ENCODE measurements at regions not wholly inside any gene's neighbourhood (a gene's known extent, or its start where the extent isn't known, plus 50 kb on each side); places are given as distances from the start of the nearest gene placed in this dataset.

DNA sequence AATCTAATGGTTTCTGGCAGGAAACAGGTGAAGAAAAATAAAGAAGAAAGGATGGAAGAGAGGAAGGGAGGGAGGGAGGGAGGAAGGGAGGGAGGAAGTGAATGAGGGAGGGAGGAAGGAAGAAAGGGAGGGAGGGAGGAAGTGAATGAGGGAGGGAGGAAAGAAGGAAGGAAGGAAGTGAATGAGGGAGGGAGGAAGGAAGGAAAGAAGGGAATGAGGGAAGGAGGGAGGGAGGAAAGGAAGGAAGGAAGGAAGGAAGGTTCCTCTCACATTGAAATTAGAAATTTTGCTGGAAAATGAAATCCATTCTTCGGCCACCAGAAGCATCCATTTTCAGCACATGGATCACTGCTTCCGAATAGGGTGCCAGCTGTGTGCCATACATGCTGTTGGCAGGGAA is 62.2 kb upstream of the PELI2 start:
- Histone ChIP-seq H3K4ac (ENCODE audit: low read depth, low read length) (no peak overlapping the region), H4K8ac (ENCODE audit: low read depth in 2 of 2, low read length in 2 of 2) (no peak overlapping the region), H3K18ac (ENCODE audit: low read depth, low read length) (no peak overlapping the region), H3K36me3 (ENCODE audit: control insufficient read depth, insufficient read depth, low read length) (no peaks in the 10 kb centered on the region), H3K4me1 (ENCODE audit: control insufficient read depth, insufficient read depth, low read length) (0 out of 2 replicates have a peak, but pooled peaks cover 2% of the 10 kb centered on the region), H3K27ac (ENCODE audit: insufficient read depth, low read length) (no peak overlapping the region), H2BK20ac (ENCODE audit: low read depth, low read length) (no peak overlapping the region), H3K79me1 (ENCODE audit: low read depth in 1 of 2, low read length in 2 of 2) (no peaks in the 10 kb centered on the region), H4K91ac (ENCODE audit: insufficient read depth, low read depth, low read length) (no peak overlapping the region), H2AFZ (replicated peaks; ENCODE audit: low read length, poor library complexity) (no peak overlapping the region), H3K14ac (replicated peaks; ENCODE audit: low read depth, low read length) (no peak overlapping the region), H2BK15ac (ENCODE audit: low read depth, low read length) (no peak overlapping the region), H3K23ac (ENCODE audit: low read depth, low read length) (no peak overlapping the region), H2BK120ac (ENCODE audit: low read depth, low read length) (no peak overlapping the region), H3K27me3 (ENCODE audit: control insufficient read depth, insufficient read depth, low read length) (peaks cover 21% of the 10 kb centered on the region), H3K9me1 (ENCODE audit: insufficient read depth, low read length) (no peaks in the 10 kb centered on the region), H3K4me2 (ENCODE audit: low read depth, low read length) (no peak overlapping the region), H4K5ac (ENCODE audit: low read depth, low read length) (no peak overlapping the region), H4K20me1 (ENCODE audit: insufficient read depth, low read length) (no peaks in the 10 kb centered on the region), H2AK9ac (replicated peaks; ENCODE audit: low read depth, low read length, poor library complexity) (no peak overlapping the region), H3K9ac (ENCODE audit: low read depth, low read length) (no peak overlapping the region), H3K56ac (ENCODE audit: extremely low read depth, insufficient read depth, low read length) (no peak overlapping the region), H2AK5ac (ENCODE audit: low read depth, low read length) (no peak overlapping the region), H3K4me3 (ENCODE audit: insufficient read depth, low read depth, low read length) (no peak overlapping the region), H2BK5ac (ENCODE audit: low read depth, low read length, poor library complexity, severe bottlenecking) (no peak overlapping the region), H3K9me3 (ENCODE audit: control insufficient read depth, insufficient read depth, low read length) (no peaks in the 10 kb centered on the region)
- ChIA-PET CTCF (no interaction called here), POLR2A (ENCODE audit: unreplicated experiment) (no interaction called here)
- in situ Hi-C loops (cut with MboI; ENCODE audit: low sequenced_read_pairs), result no loop called here
- DNase-seq, result no peak
- intact Hi-C loops (cut with micrococcal nuclease), result no loop called here
- no peak for TF ChIP-seq MAZ (IDR thresholded peaks at IDR 0.05; ENCODE audit: borderline replicate concordance, low read depth, low read length)
- TF ChIP-seq, protein P1, sequence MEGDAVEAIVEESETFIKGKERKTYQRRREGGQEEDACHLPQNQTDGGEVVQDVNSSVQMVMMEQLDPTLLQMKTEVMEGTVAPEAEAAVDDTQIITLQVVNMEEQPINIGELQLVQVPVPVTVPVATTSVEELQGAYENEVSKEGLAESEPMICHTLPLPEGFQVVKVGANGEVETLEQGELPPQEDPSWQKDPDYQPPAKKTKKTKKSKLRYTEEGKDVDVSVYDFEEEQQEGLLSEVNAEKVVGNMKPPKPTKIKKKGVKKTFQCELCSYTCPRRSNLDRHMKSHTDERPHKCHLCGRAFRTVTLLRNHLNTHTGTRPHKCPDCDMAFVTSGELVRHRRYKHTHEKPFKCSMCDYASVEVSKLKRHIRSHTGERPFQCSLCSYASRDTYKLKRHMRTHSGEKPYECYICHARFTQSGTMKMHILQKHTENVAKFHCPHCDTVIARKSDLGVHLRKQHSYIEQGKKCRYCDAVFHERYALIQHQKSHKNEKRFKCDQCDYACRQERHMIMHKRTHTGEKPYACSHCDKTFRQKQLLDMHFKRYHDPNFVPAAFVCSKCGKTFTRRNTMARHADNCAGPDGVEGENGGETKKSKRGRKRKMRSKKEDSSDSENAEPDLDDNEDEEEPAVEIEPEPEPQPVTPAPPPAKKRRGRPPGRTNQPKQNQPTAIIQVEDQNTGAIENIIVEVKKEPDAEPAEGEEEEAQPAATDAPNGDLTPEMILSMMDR (conservative IDR thresholded peaks at IDR 0.05; ENCODE audit: low read depth, low read length), result no peak
- TF ChIP-seq MAFK (IDR thresholded peaks at IDR 0.05; ENCODE audit: low read depth, low read length), result no peak
- TF ChIP-seq, protein P2, sequence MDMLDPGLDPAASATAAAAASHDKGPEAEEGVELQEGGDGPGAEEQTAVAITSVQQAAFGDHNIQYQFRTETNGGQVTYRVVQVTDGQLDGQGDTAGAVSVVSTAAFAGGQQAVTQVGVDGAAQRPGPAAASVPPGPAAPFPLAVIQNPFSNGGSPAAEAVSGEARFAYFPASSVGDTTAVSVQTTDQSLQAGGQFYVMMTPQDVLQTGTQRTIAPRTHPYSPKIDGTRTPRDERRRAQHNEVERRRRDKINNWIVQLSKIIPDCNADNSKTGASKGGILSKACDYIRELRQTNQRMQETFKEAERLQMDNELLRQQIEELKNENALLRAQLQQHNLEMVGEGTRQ (IDR thresholded peaks at IDR 0.05; ENCODE audit: low read depth, low read length), result no peak
- no peak for TF ChIP-seq POLR2A (IDR thresholded peaks at IDR 0.05; ENCODE audit: low read depth, low read length)
- no peak for TF ChIP-seq SMC3 (IDR thresholded peaks at IDR 0.05; ENCODE audit: low read depth, low read length)
- TF ChIP-seq RCOR1 (IDR thresholded peaks at IDR 0.05; ENCODE audit: insufficient replicate concordance, low read length), result no peak
- no peak for ATAC-seq (ENCODE audit: low read depth)
- BruUV-seq (replicated peaks), result no TSS peak
- no CpG with 5 or more reads among the region's 2 CpGs for WGBS, 2 experiments (ENCODE audit: extremely low coverage in 2 of 2, insufficient read length in 1 of 2)
- dilution Hi-C loops (cut with HindIII; ENCODE audit: low sequenced_read_pairs, unreplicated experiment), result no loop called here
